HG02763 (cell line): ENCODE measurements at regions not wholly inside any gene's neighbourhood (a gene's known extent, or its start where the extent isn't known, plus 50 kb on each side); places are given as distances from the start of the nearest gene placed in this dataset.
"Not testable (repeated sequence)": the region's sequence is repeated elsewhere in the genome, so short reads cannot be mapped to it uniquely, and the experiment has no call there.

ENCODE experiments used
- ATAC-seq: cut with Tn5 transposase; IDR thresholded peaks from one replicate; pipeline ENCODE4 v1.9.1; 2021; ENCODE audit warnings: mild to moderate bottlenecking, moderate library complexity; ENCODE audit not compliant: unreplicated experiment

- ATAC-seq: not testable (repeated sequence)
Measured at GRCh38 chr12:76292891-76293290, 55.3 kb downstream of the BBS10 start.

GRCh38 chr12:76292305-76292704, 55.9 kb downstream of the BBS10 start:
- ATAC-seq: not testable (repeated sequence)

GRCh38 chr12:76290963-76291859, 57.0 kb downstream of the BBS10 start:
- no peak for ATAC-seq

- ATAC-seq: no peak
Measured at GRCh38 chr12:76288218-76288617, 60.0 kb downstream of the BBS10 start.

GRCh38 chr12:76284816-76285750, 63.1 kb downstream of the BBS10 start:
- no peak for ATAC-seq

- ATAC-seq: no peak
Measured at GRCh38 chr12:76282744-76283143, 65.5 kb downstream of the BBS10 start.

GRCh38 chr12:76277480-76277879, 70.7 kb downstream of the BBS10 start:
- no peak for ATAC-seq

- ATAC-seq: no peak
Measured at GRCh38 chr12:76276499-76277151, 71.6 kb downstream of the BBS10 start.

- ATAC-seq: no peak
Measured at GRCh38 chr12:76275511-76276093, 72.6 kb downstream of the BBS10 start.

GRCh38 chr12:76274420-76275083, 73.7 kb downstream of the BBS10 start:
- no peak for ATAC-seq

- ATAC-seq: no peak
Measured at GRCh38 chr12:76272287-76272686, 75.9 kb downstream of the BBS10 start.

- ATAC-seq: no peak
Measured at GRCh38 chr12:76270657-76271358, 77.4 kb downstream of the BBS10 start.

GRCh38 chr12:76268267-76268666, 79.9 kb downstream of the BBS10 start:
- no peak for ATAC-seq

- ATAC-seq: no peak
Measured at GRCh38 chr12:76266797-76267196, 81.4 kb downstream of the BBS10 start.

GRCh38 chr12:76265424-76266180, 82.6 kb downstream of the BBS10 start:
- ATAC-seq: no peak

GRCh38 chr12:76264611-76265012, 83.6 kb downstream of the BBS10 start:
- ATAC-seq: no peak

- ATAC-seq: no peak
Measured at GRCh38 chr12:76263696-76264095, 84.5 kb downstream of the BBS10 start.

GRCh38 chr12:76260390-76260748, 87.8 kb downstream of the BBS10 start:
- no peak for ATAC-seq
